ENCODE measurements at regions not wholly inside any gene's neighbourhood (a gene's known extent, or its start where the extent isn't known, plus 50 kb on each side); places are given as distances from the start of the nearest gene placed in this dataset.

GRCh38 chr4:24211856-24212255, 322.0 kb upstream of the PPARGC1A start:
- TF ChIP-seq, protein P1, sequence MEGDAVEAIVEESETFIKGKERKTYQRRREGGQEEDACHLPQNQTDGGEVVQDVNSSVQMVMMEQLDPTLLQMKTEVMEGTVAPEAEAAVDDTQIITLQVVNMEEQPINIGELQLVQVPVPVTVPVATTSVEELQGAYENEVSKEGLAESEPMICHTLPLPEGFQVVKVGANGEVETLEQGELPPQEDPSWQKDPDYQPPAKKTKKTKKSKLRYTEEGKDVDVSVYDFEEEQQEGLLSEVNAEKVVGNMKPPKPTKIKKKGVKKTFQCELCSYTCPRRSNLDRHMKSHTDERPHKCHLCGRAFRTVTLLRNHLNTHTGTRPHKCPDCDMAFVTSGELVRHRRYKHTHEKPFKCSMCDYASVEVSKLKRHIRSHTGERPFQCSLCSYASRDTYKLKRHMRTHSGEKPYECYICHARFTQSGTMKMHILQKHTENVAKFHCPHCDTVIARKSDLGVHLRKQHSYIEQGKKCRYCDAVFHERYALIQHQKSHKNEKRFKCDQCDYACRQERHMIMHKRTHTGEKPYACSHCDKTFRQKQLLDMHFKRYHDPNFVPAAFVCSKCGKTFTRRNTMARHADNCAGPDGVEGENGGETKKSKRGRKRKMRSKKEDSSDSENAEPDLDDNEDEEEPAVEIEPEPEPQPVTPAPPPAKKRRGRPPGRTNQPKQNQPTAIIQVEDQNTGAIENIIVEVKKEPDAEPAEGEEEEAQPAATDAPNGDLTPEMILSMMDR (IDR thresholded peaks at IDR 0.05) = no peak

DNA sequence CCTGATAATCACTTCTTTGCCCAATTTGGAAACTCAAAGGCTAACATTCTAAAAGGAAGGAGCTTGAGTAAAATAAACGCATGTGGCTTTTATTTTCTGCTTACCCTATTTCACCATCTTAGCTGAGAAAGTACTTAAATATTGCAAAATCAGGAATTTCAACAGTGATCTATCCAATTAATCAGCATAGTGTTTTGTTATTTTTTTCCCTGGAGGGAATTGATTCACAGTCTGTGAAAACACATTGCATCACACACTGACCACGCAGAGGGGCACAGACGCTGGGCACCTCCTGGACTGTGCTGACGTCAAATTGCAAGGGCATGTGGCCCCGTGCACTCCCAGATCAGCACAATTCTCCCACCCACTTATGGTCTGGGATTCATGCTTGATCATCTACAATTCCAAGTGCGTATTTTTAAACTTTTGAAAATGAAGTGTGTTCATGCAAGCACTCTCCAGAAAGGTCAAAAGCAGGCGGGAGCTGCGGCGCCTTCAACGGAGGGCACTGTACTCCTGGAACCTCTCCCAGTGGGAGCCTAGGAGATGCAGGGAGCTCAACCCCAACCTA, 320.6 kb upstream of the PPARGC1A start:
- TF ChIP-seq, protein P1 (IDR thresholded peaks at IDR 0.05) = no peak

- TF ChIP-seq, protein P1 (IDR thresholded peaks at IDR 0.05) = no peak
Measured at GRCh38 chr4:24209906-24210305, 320.1 kb upstream of the PPARGC1A start.

- TF ChIP-seq, protein P1 (IDR thresholded peaks at IDR 0.05) = no peak
Measured at GRCh38 chr4:24209131-24209530, 319.3 kb upstream of the PPARGC1A start.

- TF ChIP-seq, protein P1 (IDR thresholded peaks at IDR 0.05) = no peak
Measured at GRCh38 chr4:24208691-24209090, 318.8 kb upstream of the PPARGC1A start.

GRCh38 chr4:24203926-24204325, 314.1 kb upstream of the PPARGC1A start:
- TF ChIP-seq, protein P1 (IDR thresholded peaks at IDR 0.05) = no peak

DNA sequence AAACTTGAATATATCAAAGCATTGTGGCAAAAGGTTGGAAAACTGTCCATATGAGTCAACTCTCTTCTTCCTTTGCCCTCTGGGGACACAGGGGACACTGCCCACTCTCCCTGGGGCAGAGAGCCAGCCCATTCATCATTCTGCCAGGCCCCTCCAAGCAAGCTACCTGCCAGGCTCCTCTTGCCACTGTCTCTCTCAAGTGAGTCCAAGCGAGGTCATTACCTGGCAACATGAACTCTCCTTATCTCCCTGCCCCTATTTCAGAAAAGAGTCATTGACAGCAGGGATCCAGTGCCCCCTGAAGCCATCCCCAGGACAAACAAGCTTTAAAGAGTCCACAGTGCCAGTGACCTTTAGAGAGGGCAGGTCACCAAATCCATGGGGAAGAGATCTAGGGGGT, 312.7 kb upstream of the PPARGC1A start:
- TF ChIP-seq, protein P1 (IDR thresholded peaks at IDR 0.05) = no peak

- TF ChIP-seq, protein P1 (IDR thresholded peaks at IDR 0.05) = no peak
Measured at GRCh38 chr4:24197955-24198354, 308.1 kb upstream of the PPARGC1A start.
